ENCODE measurements at regions not wholly inside any gene's neighbourhood (a gene's known extent, or its start where the extent isn't known, plus 50 kb on each side); places are given as distances from the start of the nearest gene placed in this dataset.

DNA sequence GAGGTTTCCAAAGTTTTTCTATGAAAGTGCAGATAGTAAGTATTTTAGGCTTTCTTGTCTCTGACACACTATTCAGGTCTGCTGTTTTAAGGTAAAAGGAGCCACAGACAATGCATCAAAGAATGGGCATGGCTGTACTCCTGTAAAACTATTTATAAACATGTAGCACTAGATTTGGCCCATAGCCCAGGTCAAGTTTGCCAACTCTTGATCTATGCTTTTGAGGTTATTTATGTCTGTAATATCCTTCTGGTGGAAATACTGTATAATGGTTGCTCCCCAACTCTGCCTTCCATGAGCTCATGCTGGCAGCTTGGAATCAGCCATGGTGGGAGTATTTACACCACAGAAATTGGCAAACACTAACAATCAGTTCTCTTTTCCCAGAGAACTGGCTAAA, 244.6 kb downstream of the BUB3 start:
- H3K4me3 Mint-ChIP-seq, result no peak overlapping the region
- H3K23ac ChIP-seq (ENCODE audit: insufficient read length, low read depth, low read length), result no peak overlapping the region
- no peak overlapping the region for H4K8ac ChIP-seq (replicated peaks; ENCODE audit: insufficient read length, low read depth, low read length)
- H2BK12ac ChIP-seq (ENCODE audit: insufficient read length, low read depth, low read length), result no peak overlapping the region
- H3K23me2 ChIP-seq (ENCODE audit: insufficient read length, low read depth, low read length, poor library complexity, severe bottlenecking), result no peaks in the 10 kb centered on the region
- H3K4me2 ChIP-seq (ENCODE audit: insufficient read depth, insufficient read length, low read length), result no peak overlapping the region
- no peaks in the 10 kb centered on the region for H3K4me1 ChIP-seq (ENCODE audit: insufficient read depth, low read length)
- H3K9me3 ChIP-seq (ENCODE audit: control insufficient read depth, low read depth, low read length), result peaks cover 7% of the 10 kb centered on the region
- H3K56ac ChIP-seq (ENCODE audit: insufficient read length, low read depth, low read length), result no peak overlapping the region
- no peak overlapping the region for H2AK5ac ChIP-seq (ENCODE audit: insufficient read length, low read length)
- H4K91ac ChIP-seq (ENCODE audit: insufficient read length, low read depth, low read length), result no peak overlapping the region
- H3K9me3 Mint-ChIP-seq, result peaks cover 22% of the 10 kb centered on the region in 2 experiments
- TF ChIP-seq, protein P1, sequence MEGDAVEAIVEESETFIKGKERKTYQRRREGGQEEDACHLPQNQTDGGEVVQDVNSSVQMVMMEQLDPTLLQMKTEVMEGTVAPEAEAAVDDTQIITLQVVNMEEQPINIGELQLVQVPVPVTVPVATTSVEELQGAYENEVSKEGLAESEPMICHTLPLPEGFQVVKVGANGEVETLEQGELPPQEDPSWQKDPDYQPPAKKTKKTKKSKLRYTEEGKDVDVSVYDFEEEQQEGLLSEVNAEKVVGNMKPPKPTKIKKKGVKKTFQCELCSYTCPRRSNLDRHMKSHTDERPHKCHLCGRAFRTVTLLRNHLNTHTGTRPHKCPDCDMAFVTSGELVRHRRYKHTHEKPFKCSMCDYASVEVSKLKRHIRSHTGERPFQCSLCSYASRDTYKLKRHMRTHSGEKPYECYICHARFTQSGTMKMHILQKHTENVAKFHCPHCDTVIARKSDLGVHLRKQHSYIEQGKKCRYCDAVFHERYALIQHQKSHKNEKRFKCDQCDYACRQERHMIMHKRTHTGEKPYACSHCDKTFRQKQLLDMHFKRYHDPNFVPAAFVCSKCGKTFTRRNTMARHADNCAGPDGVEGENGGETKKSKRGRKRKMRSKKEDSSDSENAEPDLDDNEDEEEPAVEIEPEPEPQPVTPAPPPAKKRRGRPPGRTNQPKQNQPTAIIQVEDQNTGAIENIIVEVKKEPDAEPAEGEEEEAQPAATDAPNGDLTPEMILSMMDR (conservative IDR thresholded peaks at IDR 0.05), result no peak
- no peaks in the 10 kb centered on the region for H3K79me2 ChIP-seq (ENCODE audit: insufficient read depth, low read length)
- no peak overlapping the region for H4K5ac ChIP-seq (ENCODE audit: insufficient read length, low read depth, low read length)
- H3K79me1 ChIP-seq (ENCODE audit: insufficient read depth, low read depth, low read length, poor library complexity, severe bottlenecking), result no peaks in the 10 kb centered on the region
- H3K9ac ChIP-seq (ENCODE audit: extremely low read depth, insufficient read length, low read length), result no peak overlapping the region
- H4K20me1 ChIP-seq (ENCODE audit: control insufficient read depth, insufficient read depth, insufficient read length), result no peaks in the 10 kb centered on the region
- H2BK120ac ChIP-seq (ENCODE audit: low read depth, low read length, poor library complexity, severe bottlenecking), result no peak overlapping the region
- H3K27ac Mint-ChIP-seq, result no peak overlapping the region
- no peak overlapping the region for H2BK15ac ChIP-seq (ENCODE audit: low read depth, low read length)
- H3K18ac ChIP-seq (ENCODE audit: insufficient read length, low read depth, low read length), result no peak overlapping the region
- H3T11ph ChIP-seq (ENCODE audit: low read length), result no peak overlapping the region
- no peak overlapping the region for H2BK5ac ChIP-seq (ENCODE audit: insufficient read length, low read length)
- H3K27me3 ChIP-seq (ENCODE audit: insufficient read depth, low read length), result no peaks in the 10 kb centered on the region
- peaks cover 14 to 27% (median 19%) of the 10 kb centered on the region in 3 experiments for H3K36me3 Mint-ChIP-seq (ENCODE audit: insufficient read depth in 1 of 3, low read depth in 3 of 3)
- H3K27ac ChIP-seq (ENCODE audit: insufficient read length, low read depth, low read length), result no peak overlapping the region
- no peak overlapping the region for H2AFZ ChIP-seq (ENCODE audit: low read length)
- no peak for DNase-seq
- 0 out of 2 replicates have a peak, but pooled peaks cover 1% of the 10 kb centered on the region for H3K27me3 Mint-ChIP-seq (ENCODE audit: low read depth)
- no peak overlapping the region for H2BK20ac ChIP-seq (ENCODE audit: low read depth, low read length, poor library complexity, severe bottlenecking)
- no peak overlapping the region for H3K14ac ChIP-seq (ENCODE audit: insufficient read depth, low read length)
- H3K4me1 Mint-ChIP-seq, result peaks cover 0 to 4% of the 10 kb centered on the region in 2 experiments; a peak in 2 of 4 replicates
- no peak overlapping the region for H3K4ac ChIP-seq (ENCODE audit: low read depth, low read length)

Data from H9 (cell line).